Mesenchymal stem cell (in vitro differentiated cells and primary cell): ENCODE measurements at regions not wholly inside any gene's neighbourhood (a gene's known extent, or its start where the extent isn't known, plus 50 kb on each side); places are given as distances from the start of the nearest gene placed in this dataset.

Experiments used
- DNase-seq: peaks from one replicate; pipeline ENCODE4 v3.0.0-alpha.2; 2013
- H2AFZ ChIP-seq: one replicate; pipeline ENCODE4 v1.6.1; 2013; ENCODE audit warnings: low read depth, mild to moderate bottlenecking, control low read depth, inconsistent platforms, low read length, moderate library complexity
- H2AK5ac ChIP-seq: 2 replicates; pipeline ENCODE4 v1.6.1; 2013; ENCODE audit warnings: low read length, moderate library complexity, mild to moderate bottlenecking, inconsistent platforms; ENCODE audit not compliant: severe bottlenecking
- H2BK120ac ChIP-seq: one replicate; pipeline ENCODE4 v1.6.1; 2013; ENCODE audit warnings: low read depth, mild to moderate bottlenecking, inconsistent platforms, low read length, moderate library complexity
- H2BK12ac ChIP-seq, 2 experiments: one replicate each; pipeline ENCODE4 v1.6.1; 2013; ENCODE audit warnings: inconsistent platforms in 2 of 2, low read length in 2 of 2, mild to moderate bottlenecking in 2 of 2, moderate library complexity in 2 of 2, control low read depth in 1 of 2
- H2BK15ac ChIP-seq: one replicate; pipeline ENCODE4 v1.6.1; 2013; ENCODE audit warnings: mild to moderate bottlenecking, low read depth, inconsistent platforms; ENCODE audit not compliant: poor library complexity, severe bottlenecking
- H2BK5ac ChIP-seq: 2 replicates; pipeline ENCODE4 v1.6.1; 2013; ENCODE audit warnings: low read depth, mild to moderate bottlenecking, low read length, control low read depth, inconsistent platforms; ENCODE audit not compliant: poor library complexity, severe bottlenecking
- H3K14ac ChIP-seq, 2 experiments: one replicate each; pipeline ENCODE4 v1.6.1; 2013; ENCODE audit warnings: inconsistent platforms in 2 of 2, low read length in 2 of 2, control low read depth in 1 of 2, mild to moderate bottlenecking in 1 of 2, moderate library complexity in 1 of 2
- H3K18ac ChIP-seq, 2 experiments: one replicate each; pipeline ENCODE4 v1.6.1; 2013; ENCODE audit warnings: inconsistent platforms in 2 of 2, low read length in 2 of 2, control low read depth in 1 of 2, low read depth in 1 of 2, mild to moderate bottlenecking in 1 of 2
- H3K23ac ChIP-seq, 2 experiments: one replicate each; pipeline ENCODE4 v1.6.1; 2013; ENCODE audit warnings: inconsistent platforms in 2 of 2, low read length in 2 of 2, mild to moderate bottlenecking in 2 of 2, moderate library complexity in 2 of 2, control low read depth in 1 of 2
- H3K27ac ChIP-seq: 2 replicates; pipeline ENCODE4 v1.5.1; 2013; ENCODE audit warnings: mild to moderate bottlenecking, moderate library complexity, low read length, control low read depth, inconsistent platforms; ENCODE audit not compliant: poor library complexity, severe bottlenecking
- H3K27me3 ChIP-seq, 2 experiments: 2 replicates each; pipeline versions ENCODE4 v1.6.1 to v1.7.0; 2013; ENCODE audit warnings: low read length in 2 of 2, mild to moderate bottlenecking in 2 of 2, moderate library complexity in 2 of 2, control low read depth in 1 of 2, inconsistent platforms in 1 of 2; ENCODE audit not compliant: control insufficient read depth in 1 of 2, insufficient read depth in 1 of 2
- H3K36me3 ChIP-seq, 2 experiments: 2 replicates each; pipeline versions ENCODE4 v1.6.1 to v1.7.0; 2013; ENCODE audit warnings: low read length in 2 of 2, control low read depth in 1 of 2, inconsistent platforms in 1 of 2, low read depth in 1 of 2, mild to moderate bottlenecking in 1 of 2; ENCODE audit not compliant: insufficient read depth in 2 of 2, control insufficient read depth in 1 of 2
- H3K4ac ChIP-seq, 2 experiments: one replicate each; pipeline ENCODE4 v1.6.1; 2013; ENCODE audit warnings: inconsistent platforms in 2 of 2, low read length in 2 of 2, mild to moderate bottlenecking in 2 of 2, moderate library complexity in 2 of 2, control low read depth in 1 of 2, low read depth in 1 of 2
- H3K4me1 ChIP-seq: 2 replicates; pipeline ENCODE4 v1.6.1; 2013; ENCODE audit warnings: low read depth, low read length, control low read depth; ENCODE audit not compliant: control insufficient read depth, insufficient read depth
- H3K4me2 ChIP-seq: 2 replicates; pipeline ENCODE4 v1.6.1; 2013; ENCODE audit warnings: low read length, mild to moderate bottlenecking, inconsistent platforms; ENCODE audit not compliant: poor library complexity, severe bottlenecking
- H3K4me3 ChIP-seq, 2 experiments: 2 replicates each; pipeline versions ENCODE4 v1.5.1 to v1.7.0; 2013; ENCODE audit warnings: low read length in 2 of 2, mild to moderate bottlenecking in 2 of 2, control low read depth in 1 of 2, low read depth in 1 of 2; ENCODE audit not compliant: insufficient read depth in 1 of 2
- H3K79me1 ChIP-seq: replicated peaks from 2 replicates; pipeline ENCODE4 v1.6.1; 2013; ENCODE audit warnings: mild to moderate bottlenecking, control low read depth, low read length, inconsistent platforms; ENCODE audit not compliant: poor library complexity, severe bottlenecking
- H3K9ac ChIP-seq: 2 replicates; pipeline ENCODE4 v1.7.0; 2013; ENCODE audit warnings: mild to moderate bottlenecking, low read length, moderate library complexity
- H3K9me3 ChIP-seq: 2 replicates; pipeline ENCODE4 v1.7.0; 2013; ENCODE audit warnings: mild to moderate bottlenecking, low read length; ENCODE audit not compliant: control insufficient read depth
- H4K8ac ChIP-seq: one replicate; pipeline ENCODE4 v1.6.1; 2013; ENCODE audit warnings: inconsistent platforms, mild to moderate bottlenecking, low read length, moderate library complexity
- H4K91ac ChIP-seq: one replicate; pipeline ENCODE4 v1.6.1; 2013; ENCODE audit warnings: mild to moderate bottlenecking, low read length, inconsistent platforms
- WGBS: methylation state at CpG from one replicate; pipeline ENCODE4 v1.1.7; 2013; ENCODE audit warnings: mixed read lengths; 5-methylcytosine and 5-hydroxymethylcytosine counted together

DNA sequence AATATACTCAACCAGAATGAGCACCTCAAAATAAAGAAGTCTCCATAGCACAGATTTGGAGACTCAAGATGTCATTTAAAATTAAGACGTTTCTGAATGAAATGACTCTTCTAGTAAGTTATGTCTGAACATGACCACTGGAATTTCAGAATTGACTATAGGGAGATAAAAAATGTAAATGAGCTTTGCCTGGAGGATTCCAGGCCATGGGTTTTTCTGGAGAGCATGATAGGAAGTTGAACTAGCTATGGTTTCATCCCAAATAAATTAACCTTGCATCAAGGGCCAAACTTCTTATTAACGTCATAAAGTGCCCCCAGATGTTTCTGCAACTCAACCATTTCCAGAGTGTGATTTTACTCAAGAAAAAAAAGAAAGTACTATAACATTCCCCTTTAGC, 222.6 kb upstream of the NR2F2 start:
- no peak overlapping the region for H2BK5ac ChIP-seq
- H3K14ac ChIP-seq = no peak overlapping the region
- H3K4me1 ChIP-seq = no peaks in the 10 kb centered on the region
- no peak overlapping the region for H2AFZ ChIP-seq
- no peak overlapping the region for H3K4me3 ChIP-seq
- H4K8ac ChIP-seq = no peak overlapping the region
- H4K91ac ChIP-seq = no peak overlapping the region
- no peak overlapping the region for H2BK15ac ChIP-seq
- H3K4ac ChIP-seq = no peak overlapping the region
- no peak overlapping the region for H3K9ac ChIP-seq
- H2AK5ac ChIP-seq = no peak overlapping the region
- H3K4me2 ChIP-seq = no peak overlapping the region
- H3K9me3 ChIP-seq = no peaks in the 10 kb centered on the region
- H3K79me1 ChIP-seq = no peaks in the 10 kb centered on the region
- no peak overlapping the region for H3K23ac ChIP-seq
- no peak overlapping the region for H3K18ac ChIP-seq
- H3K36me3 ChIP-seq = no peaks in the 10 kb centered on the region
- H3K27ac ChIP-seq = no peak overlapping the region
- no peaks in the 10 kb centered on the region for H3K27me3 ChIP-seq
- no peak for DNase-seq
- no peak overlapping the region for H2BK120ac ChIP-seq
- H2BK12ac ChIP-seq = no peak overlapping the region
- WGBS = 72% methylated on average over 2 of the region's 2 CpGs

DNA sequence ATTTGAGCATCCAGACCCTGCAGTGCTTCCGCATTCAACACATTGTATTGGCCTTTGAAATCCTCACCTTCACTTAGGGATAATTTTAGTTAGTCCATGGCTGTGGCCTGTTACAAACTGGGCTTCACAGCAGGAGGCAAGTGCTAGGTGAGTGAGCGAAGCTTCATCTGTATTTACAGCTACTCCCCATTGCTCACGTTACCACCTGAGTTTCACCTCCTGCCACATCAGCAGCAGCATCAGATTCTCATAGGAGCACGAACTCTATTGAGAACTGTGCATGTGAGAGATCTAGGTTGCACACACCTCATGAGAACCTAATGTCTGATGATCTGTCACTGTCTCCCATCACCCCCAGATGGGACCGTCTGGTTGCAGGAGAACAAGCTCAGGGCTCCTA, 222.1 kb upstream of the NR2F2 start:
- no peak overlapping the region for H3K18ac ChIP-seq
- no peak overlapping the region for H4K8ac ChIP-seq
- H2BK12ac ChIP-seq = no peak overlapping the region
- 86% methylated on average over 3 of the region's 5 CpGs for WGBS
- no peak overlapping the region for H4K91ac ChIP-seq
- no peak overlapping the region for H2AFZ ChIP-seq
- no peak for DNase-seq
- no peak overlapping the region for H3K9ac ChIP-seq
- H3K14ac ChIP-seq = no peak overlapping the region
- H3K4me1 ChIP-seq = no peaks in the 10 kb centered on the region
- H2BK15ac ChIP-seq = no peak overlapping the region
- no peak overlapping the region for H3K4ac ChIP-seq
- no peaks in the 10 kb centered on the region for H3K27me3 ChIP-seq
- H3K4me3 ChIP-seq = no peak overlapping the region
- H3K9me3 ChIP-seq = no peaks in the 10 kb centered on the region
- H3K4me2 ChIP-seq = no peak overlapping the region
- no peak overlapping the region for H3K27ac ChIP-seq
- no peaks in the 10 kb centered on the region for H3K79me1 ChIP-seq
- H3K23ac ChIP-seq = no peak overlapping the region
- no peaks in the 10 kb centered on the region for H3K36me3 ChIP-seq
- H2BK120ac ChIP-seq = no peak overlapping the region
- H2AK5ac ChIP-seq = no peak overlapping the region
- no peak overlapping the region for H2BK5ac ChIP-seq

DNA sequence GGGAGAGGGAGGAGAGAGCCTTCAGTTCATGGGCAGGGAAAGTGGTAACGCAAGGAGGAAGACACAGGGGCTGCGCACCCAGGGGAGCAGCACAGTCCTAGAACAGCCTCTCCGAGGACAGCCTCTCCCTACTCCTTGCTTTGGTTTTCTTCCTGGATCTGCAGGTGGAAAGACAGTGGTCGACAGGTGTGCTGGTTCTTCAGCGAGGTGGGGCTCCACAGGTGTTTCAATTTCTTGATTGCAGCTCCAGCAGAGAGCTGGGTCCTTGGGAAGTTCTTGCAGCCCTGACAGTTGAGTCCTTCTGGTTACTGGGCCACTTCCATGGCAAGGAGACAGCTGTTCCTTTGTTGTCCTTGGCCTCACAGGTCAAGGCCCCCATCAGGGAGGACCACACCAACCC, 220.7 kb upstream of the NR2F2 start:
- Histone ChIP-seq H3K18ac (no peak overlapping the region), H3K4me3 (no peak overlapping the region), H3K23ac (no peak overlapping the region), H3K4ac (no peak overlapping the region), H2BK15ac (no peak overlapping the region), H2AFZ (no peak overlapping the region), H3K9ac (no peak overlapping the region), H2AK5ac (no peak overlapping the region), H2BK5ac (no peak overlapping the region), H3K9me3 (no peaks in the 10 kb centered on the region), H3K14ac (no peak overlapping the region), H2BK120ac (no peak overlapping the region), H4K8ac (no peak overlapping the region), H3K4me1 (peaks cover 2% of the 10 kb centered on the region), H3K36me3 (no peaks in the 10 kb centered on the region), H4K91ac (no peak overlapping the region), H3K4me2 (no peak overlapping the region), H3K79me1 (no peaks in the 10 kb centered on the region), H2BK12ac (no peak overlapping the region), H3K27ac (no peak overlapping the region), H3K27me3 (no peaks in the 10 kb centered on the region)
- WGBS = 91% methylated on average over 5 of the region's 5 CpGs
- DNase-seq = no peak

DNA sequence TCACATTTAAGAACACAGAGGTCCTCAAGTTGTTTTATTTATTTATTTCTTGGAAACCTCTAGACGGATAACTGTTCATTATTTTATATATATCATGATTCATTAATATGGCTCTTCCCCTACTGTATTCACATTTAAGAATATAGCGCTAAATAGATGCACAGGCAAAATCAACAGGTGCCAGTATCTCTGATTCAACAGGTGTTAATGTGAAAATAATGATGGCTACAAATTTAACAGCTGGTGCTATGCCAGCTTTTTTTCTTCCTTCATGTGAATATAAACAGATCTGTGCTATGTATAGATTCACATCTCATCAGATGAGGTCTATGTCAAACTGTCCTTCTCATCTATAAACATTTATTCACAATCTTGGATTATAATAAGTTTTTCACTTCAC, 218.5 kb upstream of the NR2F2 start:
- no CpG with 5 or more reads among the region's 2 CpGs for WGBS

More for the DNA sequence above, 218.5 kb upstream of the NR2F2 start:
- no peak overlapping the region for H2BK5ac ChIP-seq
- no peak for DNase-seq
- H3K9me3 ChIP-seq = no peaks in the 10 kb centered on the region
- no peak overlapping the region for H3K23ac ChIP-seq
- H4K8ac ChIP-seq = no peak overlapping the region
- no peak overlapping the region for H2BK12ac ChIP-seq
- no peak overlapping the region for H2AFZ ChIP-seq
- H2AK5ac ChIP-seq = no peak overlapping the region
- H3K9ac ChIP-seq = no peak overlapping the region
- no peak overlapping the region for H3K4me3 ChIP-seq
- no peak overlapping the region for H3K4me2 ChIP-seq
- H3K79me1 ChIP-seq = no peaks in the 10 kb centered on the region
- no peak overlapping the region for H3K4ac ChIP-seq
- no peak overlapping the region for H3K14ac ChIP-seq
- no peak overlapping the region for H3K18ac ChIP-seq
- no peak overlapping the region for H4K91ac ChIP-seq
- no peaks in the 10 kb centered on the region for H3K36me3 ChIP-seq
- no peak overlapping the region for H3K27ac ChIP-seq
- H3K4me1 ChIP-seq = peaks cover 5% of the 10 kb centered on the region
- no peak overlapping the region for H2BK120ac ChIP-seq
- no peak overlapping the region for H2BK15ac ChIP-seq
- H3K27me3 ChIP-seq = no peaks in the 10 kb centered on the region
